B cell (primary cell): ENCODE measurements at regions not wholly inside any gene's neighbourhood (a gene's known extent, or its start where the extent isn't known, plus 50 kb on each side); places are given as distances from the start of the nearest gene placed in this dataset.
"Not testable (repeated sequence)": the region's sequence is repeated elsewhere in the genome, so short reads cannot be mapped to it uniquely, and the experiment has no call there.

Experiments
- ATAC-seq: fragments of 200-7000 bp; cut with Tn5 transposase; one replicate; pipeline ENCODE4 v1.10.0; 2021; ENCODE audit warnings: low read depth, mild to moderate bottlenecking, moderate number of reproducible peaks, moderate library complexity
- CTCF ChIA-PET: fragments of 350-600 bp; sonication (Branson Sonifier 250); formaldehyde crosslinking; loops from one replicate; lab custom pipeline; 2021; ENCODE audit warnings: antibody characterized with exemption, inconsistent platforms; lab: Charles Lee
- POLR2A ChIA-PET: fragments of 350-600 bp; sonication (Branson Sonifier 250); formaldehyde crosslinking; loops from one replicate; lab custom pipeline; 2021; ENCODE audit warnings: antibody characterized with exemption; lab: Charles Lee
- DNase-seq: peaks from one replicate; pipeline ENCODE4 v3.0.0; 2013
- H2AFZ ChIP-seq: 2 replicates; pipeline ENCODE4 v1.6.1; 2012; ENCODE audit warnings: mild to moderate bottlenecking, low read depth, low read length; ENCODE audit not compliant: insufficient read depth, poor library complexity, severe bottlenecking
- H3K27ac ChIP-seq, 2 donors: 1 replicate in 1 of 2; 2 replicates in 1 of 2; pipeline ENCODE4 v1.5.1; 2012 to 2013; ENCODE audit warnings: low read length in 2 of 2, mild to moderate bottlenecking in 2 of 2, moderate library complexity in 1 of 2
- H3K27me3 ChIP-seq, 4 experiments: fragments of 200-600 bp in 1 of 4; sonication (generic) in 1 of 4; replicated peaks in 1 of 4; 1 replicate in 2 of 4; 2 replicates in 2 of 4; pipeline versions ENCODE4 v1.6.1 to v1.7.0; 2013 to 2016; ENCODE audit warnings: low read length in 3 of 4, mild to moderate bottlenecking in 2 of 4, mixed read lengths in 1 of 4, moderate library complexity in 1 of 4; ENCODE audit not compliant: insufficient read depth in 4 of 4, control insufficient read depth in 3 of 4; ENCODE audit errors: control extremely low read depth in 1 of 4
- H3K36me3 ChIP-seq, 2 experiments: replicated peaks in 1 of 2; 1 replicate in 1 of 2; 2 replicates in 1 of 2; pipeline versions ENCODE4 v1.6.1 to v1.7.1; 2013; ENCODE audit warnings: low read length in 1 of 2; ENCODE audit not compliant: insufficient read depth in 2 of 2, control insufficient read depth in 1 of 2; ENCODE audit errors: control extremely low read depth in 1 of 2, extremely low read depth in 1 of 2
- H3K4me1 ChIP-seq, 2 donors: fragments of 200-600 bp in 1 of 2; sonication (generic) in 1 of 2; 1 replicate in 1 of 2; 2 replicates in 1 of 2; pipeline versions ENCODE4 v1.5.1 to v1.6.1; 2013 to 2017; ENCODE audit warnings: low read length in 2 of 2; ENCODE audit not compliant: control insufficient read depth in 2 of 2, insufficient read depth in 2 of 2
- H3K4me2 ChIP-seq: replicated peaks from 2 replicates; pipeline ENCODE3; 2012; ENCODE audit warnings: mild to moderate bottlenecking, low read depth, low read length; ENCODE audit not compliant: poor library complexity, severe bottlenecking
- H3K4me3 ChIP-seq, 5 experiments: fragments of 200-600 bp in 1 of 5; sonication (generic) in 1 of 5; 1 replicate in 3 of 5; 2 replicates in 2 of 5; pipeline versions ENCODE4 v1.5.1 to v1.7.0; 2011 to 2016; ENCODE audit warnings: low read length in 4 of 5, mild to moderate bottlenecking in 4 of 5, low read depth in 2 of 5, control low read depth in 1 of 5, moderate library complexity in 1 of 5; ENCODE audit not compliant: insufficient read depth in 1 of 5; ENCODE audit errors: control extremely low read depth in 1 of 5, extremely low read depth in 1 of 5
- H3K79me2 ChIP-seq: fragments of 200-600 bp; sonication (generic); one replicate; pipeline ENCODE4 v1.6.0; 2016; ENCODE audit warnings: low read length; ENCODE audit not compliant: control insufficient read depth, insufficient read depth
- H3K9ac ChIP-seq: fragments of 200-600 bp; sonication (generic); 2 replicates; pipeline ENCODE4 v1.6.1; 2017; ENCODE audit warnings: mild to moderate bottlenecking, low read length, moderate library complexity
- H3K9me3 ChIP-seq, 3 donors: one replicate each; pipeline versions ENCODE4 v1.6.1 to v1.7.1; 2013; ENCODE audit warnings: low read length in 2 of 3; ENCODE audit not compliant: control insufficient read depth in 2 of 3, insufficient read depth in 1 of 3; ENCODE audit errors: control extremely low read depth in 1 of 3
- H4K20me1 ChIP-seq: 2 replicates; pipeline ENCODE4 v1.6.0; 2012; ENCODE audit warnings: mild to moderate bottlenecking, low read length; ENCODE audit not compliant: insufficient read depth, control insufficient read depth, poor library complexity, severe bottlenecking
- H3K27ac Mint-ChIP-seq: one replicate; pipeline ENCODE4 v1.8.0; 2021; ENCODE audit warnings: mixed read lengths
- H3K27me3 Mint-ChIP-seq: one replicate; pipeline ENCODE4 v1.8.0; 2021; ENCODE audit warnings: mixed read lengths
- H3K4me1 Mint-ChIP-seq: one replicate; pipeline ENCODE4 v1.8.0; 2021; ENCODE audit warnings: mixed read lengths
- H3K4me3 Mint-ChIP-seq: one replicate; pipeline ENCODE4 v1.8.0; 2021; ENCODE audit warnings: mixed read lengths
- H3K9me3 Mint-ChIP-seq: one replicate; pipeline ENCODE4 v1.8.0; 2022; ENCODE audit warnings: mixed read lengths; ENCODE audit not compliant: insufficient read depth
- EZH2 ChIP-seq: IDR thresholded peaks from 2 replicates; pipeline ENCODE4 v1.6.1; 2012; ENCODE audit warnings: borderline replicate concordance, low read depth, mild to moderate bottlenecking, moderate library complexity, low read length; ENCODE audit not compliant: insufficient read depth, poor library complexity, severe bottlenecking
- WGBS: methylation state at CpG from one replicate; pipeline ENCODE4 v1.1.5; 2013; ENCODE audit warnings: missing lambda C conversion rate; ENCODE audit not compliant: insufficient coverage; 5-methylcytosine and 5-hydroxymethylcytosine counted together
- intact Hi-C: fragments of 100-400 bp; cut with micrococcal nuclease; formaldehyde crosslinking; loops from one replicate; pipeline ENCODE4 v1.10.0; 2022
- TF ChIP-seq, protein P1 (sequence below): fragments of 200-600 bp; IDR thresholded peaks from one replicate; pipeline ENCODE4 v1.8.0; 2022; ENCODE audit warnings: antibody characterized with exemption, mild to moderate bottlenecking

DNA sequence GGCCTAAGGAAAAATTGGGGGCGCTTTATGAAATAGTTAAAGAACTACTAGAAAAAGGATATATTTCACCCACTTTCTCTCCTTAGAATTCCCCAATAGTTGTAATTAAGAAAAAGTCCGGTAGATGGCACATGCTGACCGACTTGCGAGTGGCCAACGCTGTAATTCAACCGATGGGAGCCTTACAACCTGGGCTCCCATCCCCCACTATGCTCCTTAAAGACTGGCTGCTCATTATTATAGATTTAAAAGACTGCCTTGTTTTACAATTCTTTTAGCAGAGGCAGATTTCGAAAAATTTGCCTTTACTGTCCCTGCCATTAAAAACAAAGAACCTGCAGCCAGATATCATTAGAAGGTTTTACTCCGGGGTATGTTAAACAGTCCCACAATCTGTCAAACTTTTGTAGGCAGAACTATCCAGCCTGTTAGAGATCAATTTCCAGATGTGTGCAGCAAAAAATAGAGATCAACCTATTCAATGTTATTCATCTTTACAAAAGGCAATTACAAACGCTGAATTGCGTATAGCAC lies 58.5 kb upstream of the PRSS16 start:
- Histone ChIP-seq H3K27me3 (peaks cover 0 to 4% (median 0%) of the 10 kb centered on the region in 4 experiments), H3K27ac (peak overlapping the region in 1 of 2 donors; percentile 48), H3K79me2 (no peaks in the 10 kb centered on the region), H2AFZ (peak overlapping the region; percentile 91), H3K36me3 (no peaks in the 10 kb centered on the region), H3K4me2 (peak overlapping the region; percentile 85), H3K4me3 (peak overlapping the region; percentile 55 to 78 (median 67)), H3K4me1 (peaks cover 6 to 12% of the 10 kb centered on the region in 2 donors), H3K9ac (peak overlapping the region; percentile 74), H3K9me3 (no peaks in the 10 kb centered on the region), H4K20me1 (no peaks in the 10 kb centered on the region)
- peak overlapping the region; percentile 32 for H3K27ac Mint-ChIP-seq
- no peak for TF ChIP-seq EZH2
- TF ChIP-seq, protein P1, sequence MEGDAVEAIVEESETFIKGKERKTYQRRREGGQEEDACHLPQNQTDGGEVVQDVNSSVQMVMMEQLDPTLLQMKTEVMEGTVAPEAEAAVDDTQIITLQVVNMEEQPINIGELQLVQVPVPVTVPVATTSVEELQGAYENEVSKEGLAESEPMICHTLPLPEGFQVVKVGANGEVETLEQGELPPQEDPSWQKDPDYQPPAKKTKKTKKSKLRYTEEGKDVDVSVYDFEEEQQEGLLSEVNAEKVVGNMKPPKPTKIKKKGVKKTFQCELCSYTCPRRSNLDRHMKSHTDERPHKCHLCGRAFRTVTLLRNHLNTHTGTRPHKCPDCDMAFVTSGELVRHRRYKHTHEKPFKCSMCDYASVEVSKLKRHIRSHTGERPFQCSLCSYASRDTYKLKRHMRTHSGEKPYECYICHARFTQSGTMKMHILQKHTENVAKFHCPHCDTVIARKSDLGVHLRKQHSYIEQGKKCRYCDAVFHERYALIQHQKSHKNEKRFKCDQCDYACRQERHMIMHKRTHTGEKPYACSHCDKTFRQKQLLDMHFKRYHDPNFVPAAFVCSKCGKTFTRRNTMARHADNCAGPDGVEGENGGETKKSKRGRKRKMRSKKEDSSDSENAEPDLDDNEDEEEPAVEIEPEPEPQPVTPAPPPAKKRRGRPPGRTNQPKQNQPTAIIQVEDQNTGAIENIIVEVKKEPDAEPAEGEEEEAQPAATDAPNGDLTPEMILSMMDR = peak; percentile 85
- H3K4me1 Mint-ChIP-seq = peaks cover 8% of the 10 kb centered on the region
- POLR2A ChIA-PET = no interaction called here
- intact Hi-C loops = loop anchor here (1.0 to 10.0 kb wide), 10 partner anchors 12 to 714 kb away; partner anchors contain the start of genes POM121L2 and ZNF184
- DNase-seq (peak; percentile 84), ATAC-seq (peak; percentile 90)
- peak overlapping the region; percentile 93 for H3K4me3 Mint-ChIP-seq
- peaks cover 3% of the 10 kb centered on the region for H3K27me3 Mint-ChIP-seq
- H3K9me3 Mint-ChIP-seq = no peaks in the 10 kb centered on the region
- 75% methylated on average over 1 of the region's 10 CpGs for WGBS
- CTCF ChIA-PET = interaction anchor here (0.9 to 2.2 kb wide), 4 partner anchors 62 to 707 kb away, joined by 4 to 16 read pairs (median 8); partner anchors contain the start of gene POM121L2

DNA sequence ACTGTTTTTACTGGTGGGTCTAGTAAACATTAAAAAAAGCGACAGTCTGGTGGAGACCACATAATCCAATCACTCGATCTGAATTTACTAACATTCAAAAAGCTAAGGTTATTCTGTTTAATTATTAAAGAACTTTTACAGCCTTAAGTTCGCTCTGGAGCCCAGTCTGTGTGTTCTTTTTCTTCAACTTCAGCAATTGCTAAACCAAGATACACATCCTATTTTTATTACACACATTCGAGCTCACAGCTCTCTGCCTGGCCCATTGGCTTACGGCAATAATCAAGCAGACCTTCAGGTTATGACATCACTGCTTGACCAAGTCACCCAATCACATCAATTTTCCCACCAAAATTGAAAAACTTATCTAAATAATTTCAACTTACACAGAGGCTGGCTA lies 57.4 kb upstream of the PRSS16 start:
- Histone ChIP-seq H3K36me3 (no peaks in the 10 kb centered on the region), H3K27ac (no peak overlapping the region), H4K20me1 (no peaks in the 10 kb centered on the region), H3K9ac (no peak overlapping the region), H3K9me3 (no peaks in the 10 kb centered on the region), H2AFZ (no peak overlapping the region), H3K27me3 (peaks cover 0 to 4% (median 0%) of the 10 kb centered on the region in 4 experiments), H3K4me1 (peaks cover 6 to 12% of the 10 kb centered on the region in 2 donors), H3K79me2 (no peaks in the 10 kb centered on the region), H3K4me2 (no peak overlapping the region), H3K4me3 (no peak overlapping the region)
- POLR2A ChIA-PET = no interaction called here
- 92% methylated on average over 2 of the region's 5 CpGs for WGBS
- Mint-ChIP-seq H3K4me1 (peaks cover 8% of the 10 kb centered on the region), H3K27ac (no peak overlapping the region), H3K4me3 (no peak overlapping the region), H3K27me3 (peaks cover 3% of the 10 kb centered on the region), H3K9me3 (no peaks in the 10 kb centered on the region)
- TF ChIP-seq, protein P1 = no peak
- TF ChIP-seq EZH2 = no peak
- CTCF ChIA-PET = no interaction called here
- no peak for DNase-seq
- ATAC-seq = no peak
- intact Hi-C loops = no loop called here

DNA sequence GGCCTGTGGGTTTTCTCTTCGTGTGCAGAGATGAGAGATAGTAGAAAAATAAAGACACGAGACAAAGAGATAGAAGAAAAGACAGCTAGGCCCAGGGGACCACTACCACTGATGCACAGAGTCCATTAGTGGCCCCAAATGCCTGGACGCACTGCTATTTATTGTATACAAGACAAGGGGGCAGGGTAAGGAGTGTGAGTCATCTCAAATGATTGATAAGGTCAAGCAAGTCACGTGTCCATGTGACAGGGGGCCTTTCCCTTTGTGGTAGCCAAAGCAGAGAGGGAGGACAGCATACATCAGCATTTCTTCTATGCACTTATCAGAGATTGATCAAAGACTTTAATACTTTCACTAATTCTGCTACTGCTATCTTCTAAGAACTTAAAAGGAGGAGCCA lies 53.0 kb upstream of the PRSS16 start:
- not testable (repeated sequence) for H3K27me3 ChIP-seq, H3K9me3 Mint-ChIP-seq

More for the DNA sequence above, 53.0 kb upstream of the PRSS16 start:
- H2AFZ ChIP-seq, H3K27me3 Mint-ChIP-seq, CTCF ChIA-PET, DNase-seq, H3K4me1 ChIP-seq, H3K27ac ChIP-seq, H3K36me3 ChIP-seq, H3K4me3 ChIP-seq, H3K9ac ChIP-seq, intact Hi-C loops, H3K9me3 ChIP-seq, H3K4me1 Mint-ChIP-seq, H4K20me1 ChIP-seq, ATAC-seq, H3K4me3 Mint-ChIP-seq, H3K79me2 ChIP-seq, H3K4me2 ChIP-seq, POLR2A ChIA-PET, H3K27ac Mint-ChIP-seq: not testable (repeated sequence)
- 79% methylated on average over 4 of the region's 4 CpGs for WGBS
